Panc1 (cell line): ENCODE measurements at regions not wholly inside any gene's neighbourhood (a gene's known extent, or its start where the extent isn't known, plus 50 kb on each side); places are given as distances from the start of the nearest gene placed in this dataset.

Source experiments
- TF ChIP-seq, protein P1 (sequence below), 2 experiments: IDR thresholded peaks; 2 replicates each; pipeline ENCODE4 v1.6.1; 2011 to 2012; ENCODE audit warnings: low read depth in 2 of 2, control low read depth in 1 of 2, low read length in 1 of 2, mild to moderate bottlenecking in 1 of 2, moderate library complexity in 1 of 2; ENCODE audit not compliant: insufficient read depth in 1 of 2
- TF ChIP-seq, protein P2 (sequence below): fragments of 450-650 bp; IDR thresholded peaks from 2 replicates; pipeline ENCODE4 v1.5.1; 2017; ENCODE audit warnings: mild to moderate bottlenecking

- TF ChIP-seq, protein P1, sequence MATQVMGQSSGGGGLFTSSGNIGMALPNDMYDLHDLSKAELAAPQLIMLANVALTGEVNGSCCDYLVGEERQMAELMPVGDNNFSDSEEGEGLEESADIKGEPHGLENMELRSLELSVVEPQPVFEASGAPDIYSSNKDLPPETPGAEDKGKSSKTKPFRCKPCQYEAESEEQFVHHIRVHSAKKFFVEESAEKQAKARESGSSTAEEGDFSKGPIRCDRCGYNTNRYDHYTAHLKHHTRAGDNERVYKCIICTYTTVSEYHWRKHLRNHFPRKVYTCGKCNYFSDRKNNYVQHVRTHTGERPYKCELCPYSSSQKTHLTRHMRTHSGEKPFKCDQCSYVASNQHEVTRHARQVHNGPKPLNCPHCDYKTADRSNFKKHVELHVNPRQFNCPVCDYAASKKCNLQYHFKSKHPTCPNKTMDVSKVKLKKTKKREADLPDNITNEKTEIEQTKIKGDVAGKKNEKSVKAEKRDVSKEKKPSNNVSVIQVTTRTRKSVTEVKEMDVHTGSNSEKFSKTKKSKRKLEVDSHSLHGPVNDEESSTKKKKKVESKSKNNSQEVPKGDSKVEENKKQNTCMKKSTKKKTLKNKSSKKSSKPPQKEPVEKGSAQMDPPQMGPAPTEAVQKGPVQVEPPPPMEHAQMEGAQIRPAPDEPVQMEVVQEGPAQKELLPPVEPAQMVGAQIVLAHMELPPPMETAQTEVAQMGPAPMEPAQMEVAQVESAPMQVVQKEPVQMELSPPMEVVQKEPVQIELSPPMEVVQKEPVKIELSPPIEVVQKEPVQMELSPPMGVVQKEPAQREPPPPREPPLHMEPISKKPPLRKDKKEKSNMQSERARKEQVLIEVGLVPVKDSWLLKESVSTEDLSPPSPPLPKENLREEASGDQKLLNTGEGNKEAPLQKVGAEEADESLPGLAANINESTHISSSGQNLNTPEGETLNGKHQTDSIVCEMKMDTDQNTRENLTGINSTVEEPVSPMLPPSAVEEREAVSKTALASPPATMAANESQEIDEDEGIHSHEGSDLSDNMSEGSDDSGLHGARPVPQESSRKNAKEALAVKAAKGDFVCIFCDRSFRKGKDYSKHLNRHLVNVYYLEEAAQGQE (IDR thresholded peaks at IDR 0.05; ENCODE audit: insufficient read depth in 1 of 2, low read depth in 2 of 2, low read length in 1 of 2) = no peak
- TF ChIP-seq, protein P2, sequence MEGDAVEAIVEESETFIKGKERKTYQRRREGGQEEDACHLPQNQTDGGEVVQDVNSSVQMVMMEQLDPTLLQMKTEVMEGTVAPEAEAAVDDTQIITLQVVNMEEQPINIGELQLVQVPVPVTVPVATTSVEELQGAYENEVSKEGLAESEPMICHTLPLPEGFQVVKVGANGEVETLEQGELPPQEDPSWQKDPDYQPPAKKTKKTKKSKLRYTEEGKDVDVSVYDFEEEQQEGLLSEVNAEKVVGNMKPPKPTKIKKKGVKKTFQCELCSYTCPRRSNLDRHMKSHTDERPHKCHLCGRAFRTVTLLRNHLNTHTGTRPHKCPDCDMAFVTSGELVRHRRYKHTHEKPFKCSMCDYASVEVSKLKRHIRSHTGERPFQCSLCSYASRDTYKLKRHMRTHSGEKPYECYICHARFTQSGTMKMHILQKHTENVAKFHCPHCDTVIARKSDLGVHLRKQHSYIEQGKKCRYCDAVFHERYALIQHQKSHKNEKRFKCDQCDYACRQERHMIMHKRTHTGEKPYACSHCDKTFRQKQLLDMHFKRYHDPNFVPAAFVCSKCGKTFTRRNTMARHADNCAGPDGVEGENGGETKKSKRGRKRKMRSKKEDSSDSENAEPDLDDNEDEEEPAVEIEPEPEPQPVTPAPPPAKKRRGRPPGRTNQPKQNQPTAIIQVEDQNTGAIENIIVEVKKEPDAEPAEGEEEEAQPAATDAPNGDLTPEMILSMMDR = peak; percentile 81
Observed at GRCh38 chr1:18556364-18556763, 74.3 kb upstream of the PAX7 start.
